Pancreas (tissue), 10 donors: ENCODE measurements at regions not wholly inside any gene's neighbourhood (a gene's known extent, or its start where the extent isn't known, plus 50 kb on each side); places are given as distances from the start of the nearest gene placed in this dataset.
A peak's percentile ranks its signal among the peaks of the same experiment; 100 is the strongest.
"Not testable (repeated sequence)": the region's sequence is repeated elsewhere in the genome, so short reads cannot be mapped to it uniquely, and the experiment has no call there.

ENCODE experiments used
- ATAC-seq, 4 donors: fragments of 200-7000 bp; cut with Tn5 transposase; one replicate each; pipeline versions ENCODE4 v1.8.0 to v1.9.1; 2020; ENCODE audit warnings: mild to moderate bottlenecking in 4 of 4, moderate library complexity in 4 of 4
- DNase-seq, 6 donors: peaks; one replicate each; pipeline ENCODE4 v3.0.0-alpha.2; 2020
- FAIRE-seq: peaks from 2 replicates; lab custom pipeline; 2012; peaks lifted over from hg19 to GRCh38; lab: Jason Lieb, UNC
- H3K27ac ChIP-seq, 4 donors: fragments of 200-600 bp; sonication (generic); 1 replicate in 3 of 4; 2 replicates in 1 of 4; pipeline versions ENCODE4 v1.5.0 to v1.8.0; 2020
- H3K27me3 ChIP-seq, 4 donors: fragments of 200-600 bp; one replicate each; pipeline ENCODE4 v1.8.0; 2021
- H3K36me3 ChIP-seq, 3 donors: fragments of 200-600 bp; sonication (generic) in 1 of 3; one replicate each; pipeline versions ENCODE4 v1.5.0 to v1.8.0; 2020 to 2021
- H3K4me1 ChIP-seq, 3 donors: fragments of 200-600 bp; one replicate each; pipeline ENCODE4 v1.8.0; 2021
- H3K4me3 ChIP-seq, 4 donors: fragments of 200-600 bp; sonication (generic) in 2 of 4; one replicate each; pipeline versions ENCODE4 v1.5.0 to v1.8.0; 2020 to 2021
- H3K9me3 ChIP-seq, 4 donors: fragments of 200-600 bp; one replicate each; pipeline ENCODE4 v1.8.0; 2021
- WGBS, 2 donors: extraction: QIAGEN DNeasy Blood & Tissue Kit; methylation state at CpG; one replicate each; pipeline ENCODE4 v1.1.7; 2013; 5-methylcytosine and 5-hydroxymethylcytosine counted together
- intact Hi-C, 3 donors: fragments of 100-400 bp; cut with DNase I; formaldehyde crosslinking; loops; one replicate each; pipeline versions ENCODE4 v1.11.1 to v1.14.2; 2022
- TF ChIP-seq, protein P1 (sequence below), 4 donors: fragments of 200-600 bp; sonication (generic) in 3 of 4; IDR thresholded peaks; one replicate each; pipeline versions ENCODE4 v1.5.0 to v1.8.0; 2021; ENCODE audit warnings: antibody characterized with exemption in 4 of 4
- donor health status: healthy with polysubstance abuse.
- donor health status: DM: no; HTN: no; CAD: no; lungs with moderate emphysema.
- donor health status: DM: no; HTN: no; CAD: no.
- donor health status: control.
- donor health status: control.
- donor health status: Bipolar disorder and iron deficiency.
- donor health status: DM: yes; HTN: yes; CAD: no.
- donor health status: DM: no; HTN: no; CAD: no.
- donor health status: DM: no; HTN: no; CAD: no.
- donor health status: DM: yes; HTN: yes; CAD: no.

- no peak for ATAC-seq
Measured at GRCh38 chr2:54040685-54041084, 69.9 kb upstream of the PSME4 start.

DNA sequence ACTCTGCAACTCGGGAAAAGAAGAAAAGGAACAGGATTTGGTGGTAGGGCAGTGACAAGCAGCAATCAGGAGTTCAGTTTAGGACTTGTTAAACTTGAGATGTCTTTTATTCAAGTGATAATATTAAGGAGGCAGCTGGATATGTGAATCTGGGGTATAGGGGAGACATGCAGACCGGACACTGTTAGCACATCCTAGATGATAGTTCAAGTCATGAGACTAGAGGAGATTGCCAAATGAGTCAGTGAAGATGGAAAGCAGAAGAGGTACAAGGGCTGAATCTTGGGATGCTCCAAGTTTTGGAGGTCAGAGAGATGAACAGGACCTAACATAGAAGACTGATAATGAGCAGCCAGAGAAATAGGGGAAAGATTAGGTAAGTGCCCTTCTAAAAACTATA, 69.5 kb upstream of the PSME4 start:
- Histone ChIP-seq H3K36me3 (no peaks in the 10 kb centered on the region), H3K4me1 (no peaks in the 10 kb centered on the region), H3K9me3 (no peaks in the 10 kb centered on the region), H3K4me3 (no peak overlapping the region), H3K27me3 (no peaks in the 10 kb centered on the region), H3K27ac (no peak overlapping the region)
- ATAC-seq: no peak
- no peak for DNase-seq
- no peak for FAIRE-seq
- 84 to 88% methylated on average over 2 of the region's 2 CpGs for WGBS, 2 donors
- TF ChIP-seq, protein P1, sequence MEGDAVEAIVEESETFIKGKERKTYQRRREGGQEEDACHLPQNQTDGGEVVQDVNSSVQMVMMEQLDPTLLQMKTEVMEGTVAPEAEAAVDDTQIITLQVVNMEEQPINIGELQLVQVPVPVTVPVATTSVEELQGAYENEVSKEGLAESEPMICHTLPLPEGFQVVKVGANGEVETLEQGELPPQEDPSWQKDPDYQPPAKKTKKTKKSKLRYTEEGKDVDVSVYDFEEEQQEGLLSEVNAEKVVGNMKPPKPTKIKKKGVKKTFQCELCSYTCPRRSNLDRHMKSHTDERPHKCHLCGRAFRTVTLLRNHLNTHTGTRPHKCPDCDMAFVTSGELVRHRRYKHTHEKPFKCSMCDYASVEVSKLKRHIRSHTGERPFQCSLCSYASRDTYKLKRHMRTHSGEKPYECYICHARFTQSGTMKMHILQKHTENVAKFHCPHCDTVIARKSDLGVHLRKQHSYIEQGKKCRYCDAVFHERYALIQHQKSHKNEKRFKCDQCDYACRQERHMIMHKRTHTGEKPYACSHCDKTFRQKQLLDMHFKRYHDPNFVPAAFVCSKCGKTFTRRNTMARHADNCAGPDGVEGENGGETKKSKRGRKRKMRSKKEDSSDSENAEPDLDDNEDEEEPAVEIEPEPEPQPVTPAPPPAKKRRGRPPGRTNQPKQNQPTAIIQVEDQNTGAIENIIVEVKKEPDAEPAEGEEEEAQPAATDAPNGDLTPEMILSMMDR (IDR thresholded peaks at IDR 0.05): no peak
- intact Hi-C loops: no loop called here

More at GRCh38 chr2:54040685-54041084, 69.9 kb upstream of the PSME4 start:
- Histone ChIP-seq H3K27me3 (no peaks in the 10 kb centered on the region), H3K4me3 (no peak overlapping the region), H3K4me1 (no peaks in the 10 kb centered on the region), H3K9me3 (no peaks in the 10 kb centered on the region), H3K27ac (no peak overlapping the region), H3K36me3 (no peaks in the 10 kb centered on the region)
- TF ChIP-seq, protein P1 (IDR thresholded peaks at IDR 0.05): no peak
- 94 to 100% methylated on average over 1 of the region's 1 CpG for WGBS, 2 donors
- intact Hi-C loops: no loop called here
- FAIRE-seq (no peak), DNase-seq (no peak)

GRCh38 chr2:54038835-54039234, 68.0 kb upstream of the PSME4 start:
- Histone ChIP-seq H3K9me3 (no peaks in the 10 kb centered on the region), H3K36me3 (no peaks in the 10 kb centered on the region), H3K4me1 (no peaks in the 10 kb centered on the region), H3K27ac (no peak overlapping the region), H3K4me3 (no peak overlapping the region), H3K27me3 (no peaks in the 10 kb centered on the region)
- peak in 1 of 4 donors; percentile 14 for ATAC-seq
- TF ChIP-seq, protein P1 (IDR thresholded peaks at IDR 0.05): no peak
- DNase-seq: no peak
- intact Hi-C loops: no loop called here
- 90 to 98% methylated on average over 1 of the region's 1 CpG for WGBS, 2 donors
- no peak for FAIRE-seq

DNA sequence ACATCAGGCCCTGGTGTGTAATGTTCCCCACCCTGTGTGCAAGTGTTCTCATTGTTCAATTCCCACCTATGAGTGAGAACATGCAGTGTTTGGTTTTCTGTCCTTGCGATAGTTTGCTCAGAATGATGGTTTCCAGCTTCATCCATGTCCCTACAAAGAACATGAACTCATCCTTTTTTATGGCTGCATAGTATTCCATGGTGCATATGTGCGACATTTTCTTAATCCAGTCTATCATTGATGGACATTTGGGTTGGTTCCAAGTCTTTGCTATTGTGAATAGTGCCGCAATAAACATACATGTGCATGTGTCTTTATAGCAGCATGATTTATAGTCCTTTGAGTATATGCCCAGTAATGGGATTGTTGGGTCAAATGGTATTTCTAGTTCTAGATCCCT, 60.5 kb upstream of the PSME4 start:
- DNase-seq, H3K4me3 ChIP-seq, FAIRE-seq, H3K27me3 ChIP-seq, ATAC-seq, H3K27ac ChIP-seq, intact Hi-C loops, H3K9me3 ChIP-seq, H3K4me1 ChIP-seq, H3K36me3 ChIP-seq: not testable (repeated sequence)
- 93 to 96% methylated on average over 1 to 3 of the region's 3 CpGs for WGBS, 2 donors

DNA sequence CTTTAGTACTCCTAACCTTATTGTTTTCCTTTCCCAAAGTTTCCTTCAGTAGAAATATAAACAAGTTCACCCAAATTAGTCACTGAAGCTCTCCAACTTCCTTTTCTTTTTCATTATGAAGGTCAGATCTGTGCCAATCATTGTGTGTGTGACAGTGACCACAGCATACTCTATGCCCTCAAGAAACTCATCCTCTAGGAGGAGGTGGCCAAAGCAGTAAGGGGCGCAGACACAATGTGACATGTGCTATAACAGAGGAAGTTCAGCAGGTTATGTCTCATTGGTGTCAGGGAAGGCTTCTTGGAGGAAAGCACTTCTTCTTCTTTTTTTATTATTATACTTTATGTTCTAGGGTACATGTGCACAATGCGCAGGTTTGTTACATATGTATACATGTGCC, 60.0 kb upstream of the PSME4 start:
- Histone ChIP-seq H3K9me3 (no peaks in the 10 kb centered on the region), H3K4me3 (no peak overlapping the region), H3K27me3 (no peaks in the 10 kb centered on the region), H3K27ac (no peak overlapping the region), H3K36me3 (no peaks in the 10 kb centered on the region), H3K4me1 (peaks cover 0 to 6% (median 6%) of the 10 kb centered on the region in 3 donors)
- FAIRE-seq: no peak
- intact Hi-C loops: no loop called here
- no peak for DNase-seq
- 98 to 100% methylated on average over 2 of the region's 2 CpGs for WGBS, 2 donors
- no peak for ATAC-seq
- TF ChIP-seq, protein P1 (IDR thresholded peaks at IDR 0.05): no peak
